ENCODE measurements at regions not wholly inside any gene's neighbourhood (a gene's known extent, or its start where the extent isn't known, plus 50 kb on each side); places are given as distances from the start of the nearest gene placed in this dataset.
"Not testable (repeated sequence)": the region's sequence is repeated elsewhere in the genome, so short reads cannot be mapped to it uniquely, and the experiment has no call there.

DNA sequence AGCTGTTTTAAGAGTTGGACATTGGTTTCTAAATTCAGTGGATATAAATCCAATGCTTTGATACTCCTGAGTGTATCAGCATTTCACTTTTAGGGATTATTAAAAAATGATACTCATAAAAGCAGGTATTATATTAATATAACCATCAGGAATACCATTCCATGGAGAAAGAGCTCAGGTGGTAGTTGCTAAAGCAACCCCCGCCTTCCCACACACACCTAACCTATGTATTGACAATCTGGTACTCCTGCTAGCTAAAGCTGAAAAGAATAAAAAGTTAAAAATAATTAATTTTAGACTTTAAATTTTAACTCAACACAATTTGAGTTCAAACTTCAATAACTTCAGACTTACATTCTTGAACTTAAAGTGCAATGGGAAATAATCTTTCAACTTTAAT, 717.1 kb upstream of the HS3ST1 start:
- no peak for DNase-seq

GRCh38 chr4:12145106-12145505, 716.4 kb upstream of the HS3ST1 start:
- no peak for DNase-seq

DNA sequence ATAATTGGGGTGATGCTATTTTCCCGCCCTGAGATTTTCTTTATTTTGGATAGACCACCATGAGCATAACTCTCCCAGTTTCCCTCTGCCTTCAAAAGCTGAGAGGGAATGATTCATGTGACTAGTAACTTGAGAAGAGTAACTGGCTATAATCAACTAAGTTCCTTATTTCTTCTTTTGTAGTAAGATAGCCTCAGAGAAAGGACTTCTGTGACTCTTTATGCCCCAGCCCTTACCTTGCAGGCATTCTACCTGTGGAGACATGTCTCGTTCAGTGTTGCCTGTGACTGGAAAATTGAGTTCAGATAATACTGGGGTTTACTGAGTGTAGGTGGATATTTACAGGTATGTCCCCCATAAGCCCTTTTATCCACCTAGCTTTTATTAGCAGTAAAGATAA, 715.4 kb upstream of the HS3ST1 start:
- no peak for DNase-seq

GRCh38 chr4:12140864-12141263, 712.2 kb upstream of the HS3ST1 start:
- no peak for DNase-seq

- DNase-seq, result no peak
Observed at GRCh38 chr4:12139296-12139695, 710.6 kb upstream of the HS3ST1 start.

DNA sequence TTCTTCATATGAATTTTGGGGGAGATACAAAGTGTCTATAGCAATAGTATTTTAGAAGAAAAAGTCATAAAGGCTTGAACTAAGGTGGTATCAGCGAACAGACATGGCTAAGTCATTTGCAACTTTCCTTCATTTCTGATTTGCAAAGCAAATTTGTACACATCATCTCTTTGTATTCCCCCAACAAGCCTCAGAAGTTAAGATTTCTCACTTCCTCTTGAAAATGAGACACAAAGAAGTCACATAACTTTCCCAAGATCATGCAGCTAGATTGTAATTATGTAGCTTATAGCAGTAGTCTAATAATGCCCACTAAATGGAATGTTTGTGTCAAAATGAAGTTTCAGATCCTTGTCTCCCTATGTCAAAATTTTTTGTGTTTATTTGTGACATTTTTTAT, 709.8 kb upstream of the HS3ST1 start:
- no peak for DNase-seq

GRCh38 chr4:12137575-12137974, 708.9 kb upstream of the HS3ST1 start:
- DNase-seq, result no peak

GRCh38 chr4:12126474-12126873, 697.8 kb upstream of the HS3ST1 start:
- DNase-seq, result no peak

GRCh38 chr4:12124138-12124537, 695.4 kb upstream of the HS3ST1 start:
- no peak for DNase-seq

GRCh38 chr4:12123707-12124106, 695.0 kb upstream of the HS3ST1 start:
- DNase-seq, result no peak

- no peak for DNase-seq
Observed at GRCh38 chr4:12122316-12122715, 693.6 kb upstream of the HS3ST1 start.

DNA sequence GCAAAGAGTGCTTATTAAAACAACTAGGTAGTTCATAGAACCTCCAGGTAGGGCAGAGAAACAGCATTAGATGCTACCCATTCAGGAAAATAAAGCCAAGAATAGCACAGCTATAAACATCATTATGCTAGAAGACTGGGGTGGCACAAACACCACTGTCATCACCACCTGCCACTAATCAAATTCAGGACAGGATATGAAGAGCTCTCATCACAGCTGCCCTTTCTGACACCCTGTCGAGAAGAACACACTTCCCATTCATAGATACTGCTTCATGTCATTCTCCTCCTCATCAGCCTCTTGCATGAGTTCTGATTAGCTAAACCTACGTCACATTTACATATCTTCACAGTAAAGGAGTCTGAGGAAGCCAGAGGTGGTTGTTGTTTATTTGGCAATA, 692.3 kb upstream of the HS3ST1 start:
- no peak for DNase-seq

DNA sequence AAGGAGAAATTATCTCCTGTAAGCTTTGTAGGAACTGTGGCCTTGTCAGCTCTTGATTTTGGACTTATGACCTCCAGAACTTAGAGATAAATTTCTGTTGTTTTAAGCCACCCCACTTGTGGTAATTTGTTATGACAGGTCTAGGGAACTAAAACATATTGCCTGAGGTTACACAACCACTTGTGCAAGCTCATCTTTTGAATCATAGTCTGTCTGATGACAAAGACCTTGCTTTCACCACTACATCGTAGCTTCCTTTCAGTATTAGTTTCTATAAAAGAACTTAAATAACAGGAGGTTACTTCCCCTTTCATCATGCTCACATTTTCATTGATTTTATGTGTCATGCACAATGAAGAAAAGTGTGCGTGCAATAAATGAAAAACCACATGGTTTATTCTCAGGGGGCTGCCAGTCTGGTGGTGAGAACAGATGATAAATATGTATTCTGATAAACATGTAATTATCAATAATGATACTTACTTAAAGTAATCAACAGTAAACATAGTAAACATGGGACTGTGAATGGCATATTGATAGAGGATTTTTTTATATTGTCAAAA, 690.0 kb upstream of the HS3ST1 start:
- no peak for DNase-seq

GRCh38 chr4:12116009-12116552, 687.4 kb upstream of the HS3ST1 start:
- DNase-seq, result no peak

GRCh38 chr4:12110627-12111026, 681.9 kb upstream of the HS3ST1 start:
- DNase-seq, result no peak

DNA sequence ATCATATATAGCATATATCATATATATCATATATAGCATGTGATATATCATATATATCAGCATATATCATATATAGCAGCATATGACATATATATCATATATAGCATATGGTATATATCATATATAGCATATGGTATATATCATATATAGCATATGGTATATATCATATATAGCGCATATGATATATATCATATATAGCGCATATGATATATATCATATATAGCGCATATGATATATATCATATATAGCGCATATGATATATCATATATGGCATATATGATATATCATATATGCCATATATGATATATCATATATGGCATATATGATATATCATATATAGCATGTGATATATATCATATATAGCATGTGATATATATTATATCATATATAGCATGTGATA, 680.4 kb upstream of the HS3ST1 start:
- DNase-seq, result not testable (repeated sequence)

- no peak for DNase-seq
Observed at GRCh38 chr4:12105519-12105918, 676.8 kb upstream of the HS3ST1 start.

GRCh38 chr4:12089920-12090319, 661.2 kb upstream of the HS3ST1 start:
- not testable (repeated sequence) for DNase-seq

- DNase-seq, result no peak
Observed at GRCh38 chr4:12084690-12085089, 656.0 kb upstream of the HS3ST1 start.

- no peak for DNase-seq
Observed at GRCh38 chr4:12071316-12071715, 642.6 kb upstream of the HS3ST1 start.

DNA sequence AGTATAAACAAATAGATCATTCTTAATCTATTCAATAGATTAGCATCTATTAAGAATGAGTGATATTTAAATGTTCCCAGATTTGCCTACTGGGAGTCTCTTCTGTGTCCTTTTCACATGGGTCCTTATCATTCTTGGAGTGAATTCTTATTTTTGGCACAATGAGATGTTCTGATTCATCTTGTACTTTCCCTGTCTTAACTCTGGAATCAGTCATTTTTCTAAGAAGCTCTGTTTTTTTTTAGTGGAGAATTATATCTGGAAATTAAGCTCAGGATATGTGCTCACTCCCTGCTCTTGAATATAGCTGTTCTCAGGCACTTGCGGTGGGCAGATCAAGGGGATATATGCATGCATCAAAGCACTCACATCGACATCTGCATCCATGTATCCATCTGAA, 625.3 kb upstream of the HS3ST1 start:
- no peak for DNase-seq

DNA sequence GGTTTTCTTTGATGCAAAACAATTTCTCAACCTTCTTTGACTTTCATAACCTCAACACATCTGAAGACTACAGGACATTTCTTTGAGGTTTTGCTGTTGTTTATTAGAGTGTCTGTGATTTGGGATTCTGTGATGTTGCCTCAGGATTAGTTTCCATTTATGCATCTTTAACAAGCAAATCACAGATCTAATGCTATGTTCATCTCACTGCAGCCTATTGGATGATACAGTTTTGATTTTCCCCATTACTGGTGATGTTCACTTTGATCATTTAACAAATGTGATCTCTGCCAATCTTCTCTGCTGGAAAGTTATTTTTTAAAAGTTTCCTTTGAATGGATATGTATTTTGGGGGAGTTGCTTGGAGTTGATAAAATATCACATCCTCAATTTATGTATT, 624.9 kb upstream of the HS3ST1 start:
- no peak for DNase-seq

GRCh38 chr4:12050357-12050756, 621.7 kb upstream of the HS3ST1 start:
- no peak for DNase-seq

DNA sequence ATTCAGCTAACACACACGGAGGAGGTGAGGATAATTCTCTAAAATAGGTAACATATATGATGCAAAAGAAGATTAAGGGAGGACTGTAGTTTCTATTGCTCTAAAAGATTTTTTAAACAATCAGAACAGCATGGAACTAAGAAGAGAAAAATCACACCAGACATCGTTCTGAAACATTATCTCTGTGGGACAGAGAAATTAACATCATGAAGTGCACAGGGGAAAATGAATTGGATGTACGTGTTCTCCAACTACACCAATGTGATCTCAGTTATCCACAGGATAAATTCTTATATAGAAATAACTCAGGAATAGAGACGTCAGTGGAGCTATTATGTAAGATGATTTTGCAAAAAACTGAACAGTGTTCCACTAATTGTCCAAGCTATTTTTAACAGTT, 614.1 kb upstream of the HS3ST1 start:
- DNase-seq, result no peak

GRCh38 chr4:12041828-12042227, 613.1 kb upstream of the HS3ST1 start:
- DNase-seq, result no peak

DNA sequence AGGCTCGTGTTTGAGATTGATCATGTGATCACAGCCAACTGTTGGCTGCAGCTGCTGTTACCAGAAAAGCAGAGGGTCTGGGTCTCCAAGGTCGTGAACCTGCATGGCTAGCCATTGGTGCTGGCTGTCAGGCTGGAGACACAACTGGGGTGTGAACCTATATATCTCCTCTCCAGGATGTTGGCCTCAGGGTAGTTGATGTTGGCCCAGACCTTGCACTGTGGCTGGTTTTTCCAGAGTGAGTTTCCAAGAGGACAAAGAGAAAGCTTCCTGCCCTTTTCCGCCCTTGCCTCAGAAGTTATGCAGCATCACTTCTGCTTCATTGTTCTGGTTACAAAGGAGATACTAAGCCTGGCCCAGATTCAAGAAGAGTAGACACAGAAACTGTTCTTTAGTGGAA, 607.8 kb upstream of the HS3ST1 start:
- no peak for DNase-seq
